Keratinocyte (primary cell): ENCODE measurements at regions not wholly inside any gene's neighbourhood (a gene's known extent, or its start where the extent isn't known, plus 50 kb on each side); places are given as distances from the start of the nearest gene placed in this dataset.

Experiments
- DNase-seq: peaks from one replicate; pipeline ENCODE4 v3.0.0-alpha.2; 2011; ENCODE audit warnings: low read depth, missing footprints, low spot score
- FAIRE-seq: peaks from 2 replicates; lab custom pipeline; 2011; peaks lifted over from hg19 to GRCh38; lab: Jason Lieb, UNC
- H2AFZ ChIP-seq: 2 replicates; pipeline ENCODE4 v1.6.0; 2012; ENCODE audit warnings: low read length, control low read depth, inconsistent platforms; ENCODE audit not compliant: control insufficient read depth
- H3K27ac ChIP-seq: 2 replicates; pipeline ENCODE4 v1.5.1; 2011; ENCODE audit warnings: low read length; ENCODE audit not compliant: control insufficient read depth, insufficient read depth
- H3K27me3 ChIP-seq: 3 replicates; pipeline ENCODE4 v1.6.0; 2011; ENCODE audit warnings: low read length; ENCODE audit not compliant: control insufficient read depth, insufficient read depth; ENCODE audit errors: extremely low read depth
- H3K36me3 ChIP-seq, 2 experiments: 2 replicates in 1 of 2; 3 replicates in 1 of 2; pipeline ENCODE4 v1.5.1; 2011; ENCODE audit warnings: low read length in 2 of 2, mild to moderate bottlenecking in 1 of 2; ENCODE audit not compliant: control insufficient read depth in 2 of 2, insufficient read depth in 2 of 2; ENCODE audit errors: extremely low read depth in 1 of 2
- H3K4me1 ChIP-seq: 3 replicates; pipeline ENCODE4 v1.5.1; 2011; ENCODE audit warnings: low read length; ENCODE audit not compliant: control insufficient read depth, insufficient read depth; ENCODE audit errors: extremely low read depth
- H3K4me2 ChIP-seq: 3 replicates; pipeline ENCODE4 v1.6.0; 2011; ENCODE audit warnings: low read depth, low read length; ENCODE audit not compliant: control insufficient read depth, insufficient read depth; ENCODE audit errors: extremely low read depth
- H3K4me3 ChIP-seq, 3 experiments: fragments of 200-600 bp in 1 of 3; sonication (generic) in 1 of 3; 2 replicates in 2 of 3; 3 replicates in 1 of 3; pipeline ENCODE4 v1.5.1; 2011 to 2016; ENCODE audit warnings: low read length in 3 of 3, mild to moderate bottlenecking in 3 of 3, control low read depth in 2 of 3, inconsistent platforms in 1 of 3, low read depth in 1 of 3, mixed read lengths in 1 of 3, mixed run types in 1 of 3, moderate library complexity in 1 of 3; ENCODE audit not compliant: control insufficient read depth in 2 of 3, insufficient read depth in 2 of 3; ENCODE audit errors: extremely low read depth in 1 of 3
- H3K79me2 ChIP-seq: 2 replicates; pipeline ENCODE4 v1.6.0; 2012; ENCODE audit warnings: low read length; ENCODE audit not compliant: control insufficient read depth, insufficient read depth
- H3K9ac ChIP-seq: 3 replicates; pipeline ENCODE4 v1.6.0; 2011; ENCODE audit warnings: low read length; ENCODE audit not compliant: control insufficient read depth, insufficient read depth; ENCODE audit errors: extremely low read depth
- H3K9me1 ChIP-seq: 3 replicates; pipeline ENCODE4 v1.6.0; 2011; ENCODE audit warnings: low read length; ENCODE audit not compliant: control insufficient read depth, insufficient read depth; ENCODE audit errors: extremely low read depth
- H3K9me3 ChIP-seq: 2 replicates; pipeline ENCODE4 v1.5.1; 2012; ENCODE audit warnings: low read depth, low read length; ENCODE audit not compliant: control insufficient read depth
- H4K20me1 ChIP-seq: 3 replicates; pipeline ENCODE4 v1.6.0; 2011; ENCODE audit warnings: low read length; ENCODE audit not compliant: control insufficient read depth, insufficient read depth; ENCODE audit errors: extremely low read depth
- EZH2 ChIP-seq: IDR thresholded peaks from one replicate; pipeline ENCODE4 v1.6.1; 2012; ENCODE audit warnings: inconsistent platforms, mild to moderate bottlenecking, low read length, moderate library complexity
- dilution Hi-C: fragments of 300-500 bp; cut with MboI; formaldehyde crosslinking; loops from one replicate; pipeline ENCODE4 v1.7.0; 2020; ENCODE audit warnings: low sequenced_read_pairs; ENCODE audit not compliant: extremely low pct_ligation_motif_present
- TF ChIP-seq, protein P1 (sequence below), 3 experiments: IDR thresholded peaks in 1 of 3; conservative IDR thresholded peaks in 1 of 3; optimal IDR thresholded peaks in 1 of 3; 2 replicates in 2 of 3; 3 replicates in 1 of 3; pipeline versions ENCODE3 to v1.5.1; 2011; ENCODE audit warnings: low read length in 3 of 3, mild to moderate bottlenecking in 3 of 3, moderate library complexity in 2 of 3, control low read depth in 1 of 3, inconsistent platforms in 1 of 3; ENCODE audit not compliant: insufficient read depth in 2 of 3; ENCODE audit errors: extremely low read depth in 1 of 3

DNA sequence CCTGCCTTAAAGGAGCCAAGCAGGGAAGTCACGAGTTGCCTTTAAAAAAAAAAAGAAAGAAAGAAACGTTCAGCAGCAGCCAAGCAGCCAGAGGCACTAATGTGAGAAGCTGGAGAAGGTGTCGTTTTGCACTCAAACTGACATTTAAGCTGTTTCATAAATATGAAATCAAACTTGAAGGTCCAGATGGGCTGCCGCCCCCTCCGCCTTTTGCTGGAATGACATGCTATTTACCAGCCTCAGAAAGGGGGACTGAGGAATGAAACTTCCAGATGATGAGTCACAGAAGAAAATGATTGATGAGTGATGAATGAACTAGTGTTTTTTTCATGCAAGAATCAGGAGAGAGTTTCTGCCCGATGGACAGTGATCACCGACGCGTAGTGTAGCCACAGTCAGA lies 396.8 kb downstream of the IGSF11 start:
- H3K27ac ChIP-seq: no peak overlapping the region
- H3K9me1 ChIP-seq: no peaks in the 10 kb centered on the region
- no peak for TF ChIP-seq EZH2
- H3K9ac ChIP-seq: no peak overlapping the region
- dilution Hi-C loops: no loop called here
- no peak overlapping the region for H3K4me2 ChIP-seq
- H4K20me1 ChIP-seq: no peaks in the 10 kb centered on the region
- H3K27me3 ChIP-seq: no peaks in the 10 kb centered on the region
- H3K4me1 ChIP-seq: no peaks in the 10 kb centered on the region
- no peaks in the 10 kb centered on the region for H3K79me2 ChIP-seq
- no peaks in the 10 kb centered on the region for H3K9me3 ChIP-seq
- FAIRE-seq (no peak), DNase-seq (no peak)
- no peaks in the 10 kb centered on the region for H3K36me3 ChIP-seq
- no peak overlapping the region for H3K4me3 ChIP-seq
- H2AFZ ChIP-seq: no peak overlapping the region

- Histone ChIP-seq H3K4me3 (no peak overlapping the region), H2AFZ (no peak overlapping the region), H3K27ac (no peak overlapping the region), H4K20me1 (no peaks in the 10 kb centered on the region), H3K4me2 (no peak overlapping the region), H3K4me1 (no peaks in the 10 kb centered on the region), H3K9ac (no peak overlapping the region), H3K9me1 (no peaks in the 10 kb centered on the region), H3K36me3 (no peaks in the 10 kb centered on the region), H3K9me3 (no peaks in the 10 kb centered on the region), H3K27me3 (no peaks in the 10 kb centered on the region), H3K79me2 (no peaks in the 10 kb centered on the region)
- no peak for DNase-seq
- FAIRE-seq: no peak
- TF ChIP-seq EZH2: no peak
- TF ChIP-seq, protein P1, sequence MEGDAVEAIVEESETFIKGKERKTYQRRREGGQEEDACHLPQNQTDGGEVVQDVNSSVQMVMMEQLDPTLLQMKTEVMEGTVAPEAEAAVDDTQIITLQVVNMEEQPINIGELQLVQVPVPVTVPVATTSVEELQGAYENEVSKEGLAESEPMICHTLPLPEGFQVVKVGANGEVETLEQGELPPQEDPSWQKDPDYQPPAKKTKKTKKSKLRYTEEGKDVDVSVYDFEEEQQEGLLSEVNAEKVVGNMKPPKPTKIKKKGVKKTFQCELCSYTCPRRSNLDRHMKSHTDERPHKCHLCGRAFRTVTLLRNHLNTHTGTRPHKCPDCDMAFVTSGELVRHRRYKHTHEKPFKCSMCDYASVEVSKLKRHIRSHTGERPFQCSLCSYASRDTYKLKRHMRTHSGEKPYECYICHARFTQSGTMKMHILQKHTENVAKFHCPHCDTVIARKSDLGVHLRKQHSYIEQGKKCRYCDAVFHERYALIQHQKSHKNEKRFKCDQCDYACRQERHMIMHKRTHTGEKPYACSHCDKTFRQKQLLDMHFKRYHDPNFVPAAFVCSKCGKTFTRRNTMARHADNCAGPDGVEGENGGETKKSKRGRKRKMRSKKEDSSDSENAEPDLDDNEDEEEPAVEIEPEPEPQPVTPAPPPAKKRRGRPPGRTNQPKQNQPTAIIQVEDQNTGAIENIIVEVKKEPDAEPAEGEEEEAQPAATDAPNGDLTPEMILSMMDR (optimal IDR thresholded peaks at IDR 0.05 in 1 of 3, IDR thresholded peaks at IDR 0.05 in 1 of 3, conservative IDR thresholded peaks at IDR 0.05 in 1 of 3; ENCODE audit: extremely low read depth in 1 of 3, insufficient read depth in 2 of 3, low read length in 3 of 3): no peak
- dilution Hi-C loops: no loop called here
Observed at GRCh38 chr3:118641608-118642007, 393.0 kb downstream of the IGSF11 start.

- Histone ChIP-seq H3K27me3 (no peaks in the 10 kb centered on the region), H3K4me2 (no peak overlapping the region), H3K9me3 (no peaks in the 10 kb centered on the region), H3K9ac (no peak overlapping the region), H3K4me1 (no peaks in the 10 kb centered on the region), H3K9me1 (no peaks in the 10 kb centered on the region), H3K27ac (no peak overlapping the region), H3K79me2 (no peaks in the 10 kb centered on the region), H2AFZ (no peak overlapping the region), H4K20me1 (no peaks in the 10 kb centered on the region), H3K4me3 (no peak overlapping the region), H3K36me3 (no peaks in the 10 kb centered on the region)
- TF ChIP-seq, protein P1 (optimal IDR thresholded peaks at IDR 0.05 in 1 of 3, IDR thresholded peaks at IDR 0.05 in 1 of 3, conservative IDR thresholded peaks at IDR 0.05 in 1 of 3; ENCODE audit: extremely low read depth in 1 of 3, insufficient read depth in 2 of 3, low read length in 3 of 3): no peak
- dilution Hi-C loops: no loop called here
- FAIRE-seq (no peak), DNase-seq (no peak)
Observed at GRCh38 chr3:118671192-118671591, 363.5 kb downstream of the IGSF11 start.
